PC-3 (cell line): ENCODE measurements at regions not wholly inside any gene's neighbourhood (a gene's known extent, or its start where the extent isn't known, plus 50 kb on each side); places are given as distances from the start of the nearest gene placed in this dataset.

ENCODE experiments used
- CTCF ChIP-seq: fragments of 300-600 bp; sonication (generic); conservative IDR thresholded peaks from 2 replicates; pipeline ENCODE4 v1.5.1; 2017; ENCODE audit warnings: antibody characterized with exemption, low read depth, mild to moderate bottlenecking, low read length
- EZH2 ChIP-seq: fragments of 300-600 bp; sonication (generic); IDR thresholded peaks from one replicate; pipeline ENCODE4 v1.6.1; 2017; ENCODE audit warnings: antibody characterized with exemption, mild to moderate bottlenecking, low read length; ENCODE audit not compliant: unreplicated experiment

- TF ChIP-seq CTCF (no peak), EZH2 (no peak)
Measured at GRCh38 chr1:83689921-83690868, 308.7 kb downstream of the TTLL7 start.
